Fibroblast of lung (primary cell): ENCODE measurements at regions not wholly inside any gene's neighbourhood (a gene's known extent, or its start where the extent isn't known, plus 50 kb on each side); places are given as distances from the start of the nearest gene placed in this dataset.

Experiments used
- EZH2 ChIP-seq: IDR thresholded peaks from 2 replicates; pipeline ENCODE4 v1.5.1; 2012; ENCODE audit warnings: low read length, control low read depth, mild to moderate bottlenecking; ENCODE audit errors: missing control alignments
- TF ChIP-seq, protein P1 (sequence below), 2 donors: IDR thresholded peaks in 1 of 2; conservative IDR thresholded peaks in 1 of 2; 1 replicate in 1 of 2; 2 replicates in 1 of 2; pipeline ENCODE4 v1.5.1; 2011 to 2012; ENCODE audit warnings: low read length in 2 of 2, control low read depth in 1 of 2, inconsistent platforms in 1 of 2, low read depth in 1 of 2, mild to moderate bottlenecking in 1 of 2

DNA sequence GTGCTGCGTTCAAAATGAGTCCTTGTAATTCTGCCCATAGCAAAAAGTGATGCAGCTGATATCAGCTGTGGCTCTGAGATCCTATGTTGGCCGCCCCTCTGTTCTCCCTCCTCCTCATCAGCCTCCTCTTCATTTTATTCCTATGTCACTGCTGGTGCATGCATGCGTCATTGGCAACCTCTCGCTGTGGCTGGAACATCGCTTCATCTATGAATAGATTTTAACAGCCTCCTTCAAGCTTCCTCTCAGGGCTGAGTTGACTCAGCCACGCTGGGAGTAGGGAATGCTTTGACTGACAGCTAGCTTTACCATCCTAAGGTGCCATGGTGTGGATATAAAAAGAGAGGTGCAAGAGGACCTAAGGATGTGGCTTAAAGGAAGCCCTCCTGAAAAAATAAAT is 303.5 kb downstream of the PLK2 start:
- no peak for TF ChIP-seq EZH2
- TF ChIP-seq, protein P1, sequence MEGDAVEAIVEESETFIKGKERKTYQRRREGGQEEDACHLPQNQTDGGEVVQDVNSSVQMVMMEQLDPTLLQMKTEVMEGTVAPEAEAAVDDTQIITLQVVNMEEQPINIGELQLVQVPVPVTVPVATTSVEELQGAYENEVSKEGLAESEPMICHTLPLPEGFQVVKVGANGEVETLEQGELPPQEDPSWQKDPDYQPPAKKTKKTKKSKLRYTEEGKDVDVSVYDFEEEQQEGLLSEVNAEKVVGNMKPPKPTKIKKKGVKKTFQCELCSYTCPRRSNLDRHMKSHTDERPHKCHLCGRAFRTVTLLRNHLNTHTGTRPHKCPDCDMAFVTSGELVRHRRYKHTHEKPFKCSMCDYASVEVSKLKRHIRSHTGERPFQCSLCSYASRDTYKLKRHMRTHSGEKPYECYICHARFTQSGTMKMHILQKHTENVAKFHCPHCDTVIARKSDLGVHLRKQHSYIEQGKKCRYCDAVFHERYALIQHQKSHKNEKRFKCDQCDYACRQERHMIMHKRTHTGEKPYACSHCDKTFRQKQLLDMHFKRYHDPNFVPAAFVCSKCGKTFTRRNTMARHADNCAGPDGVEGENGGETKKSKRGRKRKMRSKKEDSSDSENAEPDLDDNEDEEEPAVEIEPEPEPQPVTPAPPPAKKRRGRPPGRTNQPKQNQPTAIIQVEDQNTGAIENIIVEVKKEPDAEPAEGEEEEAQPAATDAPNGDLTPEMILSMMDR (conservative IDR thresholded peaks at IDR 0.05 in 1 of 2, IDR thresholded peaks at IDR 0.05 in 1 of 2; ENCODE audit: low read depth in 1 of 2, low read length in 2 of 2) = no peak
